Endometrium (tissue), 2 donors: ENCODE measurements at regions not wholly inside any gene's neighbourhood (a gene's known extent, or its start where the extent isn't known, plus 50 kb on each side); places are given as distances from the start of the nearest gene placed in this dataset.

Experiments
- FAIRE-seq: peaks from 2 replicates; lab custom pipeline; 2012; peaks lifted over from hg19 to GRCh38; lab: Jason Lieb, UNC
- donor health status: control.
- donor health status: control.

DNA sequence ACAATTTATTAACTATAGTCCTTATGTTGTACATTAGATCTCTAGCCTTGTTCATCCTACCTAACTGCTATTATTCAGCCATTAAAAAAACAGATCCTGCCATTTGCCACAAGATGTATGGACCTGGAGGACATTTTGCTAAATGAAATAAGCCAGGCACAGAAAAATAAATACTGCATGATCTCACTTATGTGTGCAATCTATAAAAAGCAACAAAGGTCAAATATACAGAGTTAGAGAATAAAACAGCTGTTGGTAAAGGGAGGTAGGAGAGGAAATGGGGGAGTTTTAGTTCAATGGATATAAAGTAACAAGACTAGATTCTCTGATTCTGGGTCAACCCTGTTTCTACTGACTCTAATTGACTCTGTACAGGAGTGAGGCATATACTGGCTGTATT lies 103.3 kb upstream of the FAM9C start:
- no peak for FAIRE-seq

DNA sequence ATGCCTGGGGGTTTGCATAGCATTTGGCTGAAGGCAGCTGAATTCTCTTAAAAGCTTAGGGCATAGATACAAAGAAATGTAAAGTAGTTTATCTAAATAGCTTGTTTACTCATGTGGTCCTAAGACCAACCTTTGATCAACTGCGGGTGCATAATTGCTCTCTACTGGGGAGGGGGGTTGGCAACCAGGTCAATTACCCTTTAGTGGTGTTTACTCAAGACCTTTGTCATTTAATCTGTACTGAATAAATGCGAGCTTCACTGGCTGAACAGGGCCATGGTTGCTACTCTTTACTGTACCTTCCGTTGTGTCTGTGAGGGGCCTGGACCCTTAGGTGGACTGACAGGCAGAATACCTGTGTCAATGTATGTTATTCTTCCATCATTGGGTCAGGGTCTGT lies 102.7 kb upstream of the FAM9C start:
- no peak for FAIRE-seq

DNA sequence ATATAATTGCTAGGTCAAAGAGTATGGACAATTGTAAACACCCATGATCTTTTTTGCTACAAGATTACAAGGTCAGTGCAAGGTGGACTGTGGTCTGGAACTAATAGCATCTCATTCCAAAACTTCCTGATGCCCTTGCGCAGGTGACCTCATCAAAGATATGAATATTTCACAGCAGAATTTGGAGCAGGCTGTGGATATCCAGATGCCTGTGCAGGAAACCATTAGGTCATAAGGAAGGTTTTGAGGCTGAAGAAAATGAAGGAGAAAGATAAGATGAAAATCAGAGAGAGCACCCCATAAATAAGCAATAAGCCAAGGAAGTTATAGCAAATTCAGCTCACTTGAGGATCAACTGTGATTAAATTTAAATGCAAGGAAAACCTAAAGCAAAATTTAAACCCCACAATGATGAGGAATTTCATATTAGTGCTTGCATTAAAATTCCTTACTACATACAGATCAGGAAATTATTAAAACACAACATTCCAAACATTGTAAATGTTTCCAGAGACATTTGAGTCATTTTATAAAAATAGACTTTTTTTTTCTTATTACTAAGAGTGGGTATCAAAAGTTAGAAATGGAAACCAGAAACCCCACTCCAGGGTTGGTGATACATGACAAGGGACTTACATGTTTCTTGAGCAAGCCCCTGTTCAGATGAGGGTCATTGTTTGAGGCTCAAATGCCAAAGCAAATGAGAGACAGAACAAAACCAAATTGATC lies 100.7 kb upstream of the FAM9C start:
- no peak for FAIRE-seq

DNA sequence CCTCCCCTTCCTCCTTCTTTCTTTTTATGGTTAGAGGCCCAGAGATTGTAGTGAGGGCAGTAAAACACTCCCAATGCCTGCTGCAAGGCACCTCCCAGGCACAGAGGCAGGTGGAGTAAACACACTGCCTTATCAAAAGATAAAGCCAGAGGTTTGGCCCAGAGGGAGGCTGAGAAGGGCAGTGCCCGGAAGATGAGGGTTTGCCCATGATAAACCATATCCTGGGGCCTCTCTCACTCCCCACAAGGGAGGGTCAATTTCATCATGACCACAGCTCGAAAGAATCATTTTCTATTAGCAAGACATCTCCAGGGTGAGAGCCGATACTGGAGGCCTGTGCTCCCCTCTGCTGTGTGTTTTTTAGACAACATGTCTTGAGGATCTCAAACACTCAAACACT lies 98.5 kb upstream of the FAM9C start:
- no peak for FAIRE-seq

DNA sequence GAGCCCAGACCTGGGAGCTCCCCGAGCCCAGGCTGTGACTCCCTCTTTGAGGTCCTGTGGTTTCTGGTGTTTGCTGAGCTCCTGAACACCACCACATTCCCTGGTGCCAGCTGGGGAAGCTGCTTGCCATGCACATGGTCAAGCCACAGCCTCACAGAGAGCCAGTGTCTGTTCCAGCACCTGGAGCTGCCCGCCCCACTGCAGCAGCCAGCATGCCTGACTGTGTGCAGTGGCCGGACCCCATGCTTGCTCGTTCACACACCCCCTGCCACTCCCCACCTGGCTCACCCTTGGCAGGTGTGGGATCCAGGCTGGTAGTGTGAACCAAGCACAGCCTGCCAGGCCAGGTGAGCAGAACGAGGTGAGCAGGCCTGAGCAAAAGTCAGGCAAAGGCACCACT lies 95.6 kb upstream of the FAM9C start:
- FAIRE-seq = no peak

DNA sequence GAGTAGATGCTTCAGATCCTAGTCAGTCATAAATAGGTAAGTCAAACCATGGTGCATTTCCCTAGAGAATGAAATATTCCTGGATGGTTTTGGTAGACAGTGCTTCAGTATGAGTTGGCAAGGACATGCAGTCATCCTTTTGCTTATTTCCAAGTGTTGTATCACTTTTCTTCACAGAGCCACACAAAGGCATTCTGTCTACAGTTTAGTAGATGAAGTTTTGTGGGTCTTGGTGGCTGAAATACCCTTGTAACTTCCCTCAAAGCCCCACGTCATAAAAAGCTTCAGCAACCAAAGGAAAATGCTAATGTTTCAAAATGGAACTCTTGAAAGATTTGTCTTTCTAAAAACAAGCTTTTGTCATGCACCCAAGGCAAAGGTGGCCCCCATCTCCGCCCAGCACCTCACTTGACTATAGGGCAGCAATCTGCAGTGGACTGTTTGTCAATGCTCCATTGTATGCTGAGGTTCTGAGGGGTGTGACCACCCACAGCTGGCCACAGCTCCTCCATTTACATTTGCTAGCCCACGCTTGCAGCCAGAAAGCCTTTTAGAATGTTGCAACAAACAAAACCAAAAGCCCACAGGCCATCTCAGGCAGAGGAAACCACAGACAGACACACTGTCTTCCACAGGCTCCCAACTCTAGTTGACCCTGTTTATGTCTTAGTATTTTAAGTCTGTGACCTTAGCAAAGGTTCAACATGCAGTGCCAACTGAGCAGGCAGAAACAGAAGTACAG lies 87.1 kb upstream of the FAM9C start:
- FAIRE-seq = no peak

DNA sequence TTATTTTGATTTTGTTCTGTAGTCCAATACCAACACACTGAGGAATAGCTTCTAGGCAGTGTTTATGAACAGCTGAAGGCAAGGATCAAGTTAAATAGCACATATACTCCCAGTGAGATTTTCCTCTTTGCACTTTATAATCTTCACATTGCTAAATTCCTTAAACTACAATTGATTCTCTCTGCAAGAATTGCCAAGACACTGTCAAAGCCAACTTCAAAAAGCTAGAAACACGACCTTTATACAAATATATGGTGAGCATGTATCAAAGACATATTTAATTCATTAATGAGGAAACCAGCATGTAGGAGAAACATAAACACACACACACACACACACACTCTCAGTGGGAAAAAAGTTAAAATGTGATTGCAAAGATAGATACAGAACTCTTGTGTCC lies 86.4 kb upstream of the FAM9C start:
- FAIRE-seq = no peak

DNA sequence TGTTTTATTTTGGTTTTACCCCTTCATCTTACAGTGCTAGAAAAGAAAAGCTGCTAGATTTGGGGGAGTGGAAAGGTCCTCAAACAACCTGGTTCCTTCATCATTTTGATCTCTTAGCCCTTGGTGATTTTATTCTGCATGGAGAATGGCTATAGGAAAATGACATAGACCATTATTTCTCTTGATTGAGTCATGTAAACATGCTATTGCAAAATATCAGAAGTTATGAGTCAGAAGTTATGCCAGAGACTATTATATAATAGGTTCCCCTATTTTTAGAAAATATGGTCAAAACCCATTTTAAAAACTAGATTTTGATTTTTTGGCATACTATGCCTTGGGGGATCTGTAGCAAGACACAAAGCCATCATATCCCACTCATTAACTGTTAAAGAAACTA lies 83.7 kb upstream of the FAM9C start:
- no peak for FAIRE-seq

DNA sequence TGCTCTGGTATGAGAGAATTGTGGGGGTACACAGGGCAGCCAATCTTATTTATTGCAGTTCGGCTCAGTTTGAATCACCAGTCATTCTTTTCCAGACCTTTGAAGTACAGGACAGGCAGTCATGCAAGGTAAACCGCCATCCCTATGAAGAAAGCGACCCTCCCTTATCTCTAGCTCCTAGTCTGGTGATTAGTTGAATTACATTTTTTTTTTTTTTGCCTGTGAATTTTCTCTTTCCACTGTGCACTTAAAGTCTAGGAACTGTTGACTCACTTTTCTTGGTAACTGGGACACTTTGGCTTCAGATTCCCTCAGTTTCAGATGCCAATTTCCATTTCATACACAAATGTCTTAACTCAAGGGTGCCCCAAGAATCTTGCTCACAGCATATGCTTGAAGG lies 82.4 kb upstream of the FAM9C start:
- no peak for FAIRE-seq

DNA sequence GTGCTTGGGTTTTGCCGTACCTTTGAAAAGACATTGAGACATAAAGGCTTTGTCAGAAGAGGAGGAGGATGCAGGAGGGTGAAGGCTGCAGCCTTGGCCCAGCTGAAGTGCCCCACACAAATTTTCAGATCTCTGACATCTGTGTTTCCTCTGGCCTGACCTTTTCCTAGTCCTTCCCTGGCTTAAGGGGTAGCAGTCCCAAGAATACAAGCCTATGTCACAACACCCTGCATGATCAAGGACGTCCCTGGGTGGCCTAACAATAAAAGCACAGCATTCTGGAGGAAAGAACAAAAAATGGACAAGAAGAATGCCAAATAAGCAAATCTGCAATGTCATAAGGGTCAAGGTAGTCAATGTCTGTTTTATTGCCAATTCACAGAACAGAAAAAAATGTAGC lies 80.8 kb upstream of the FAM9C start:
- FAIRE-seq = no peak

DNA sequence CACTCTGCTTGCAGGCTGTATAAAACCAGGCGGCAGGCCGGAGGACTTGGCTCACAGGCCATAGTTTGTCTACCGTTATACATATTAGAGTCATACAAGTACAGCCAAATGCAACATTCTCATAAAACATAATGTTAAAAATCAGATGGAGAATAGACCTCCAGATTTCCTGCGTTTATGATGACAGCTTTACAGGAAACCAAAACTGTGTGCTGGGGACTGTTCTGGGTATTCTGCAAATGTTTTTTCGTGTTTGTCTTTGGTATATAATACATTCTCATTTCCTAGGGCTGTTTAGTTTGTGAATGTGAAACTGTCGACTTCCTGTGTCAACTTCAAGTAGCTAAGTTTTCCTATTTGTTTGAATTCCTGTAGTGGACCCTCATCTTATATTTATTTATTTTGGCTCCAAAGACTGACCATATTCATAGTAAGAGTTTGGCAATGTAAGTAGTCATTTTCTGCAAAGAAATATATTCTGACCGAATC lies 79.5 kb upstream of the FAM9C start:
- FAIRE-seq = no peak

DNA sequence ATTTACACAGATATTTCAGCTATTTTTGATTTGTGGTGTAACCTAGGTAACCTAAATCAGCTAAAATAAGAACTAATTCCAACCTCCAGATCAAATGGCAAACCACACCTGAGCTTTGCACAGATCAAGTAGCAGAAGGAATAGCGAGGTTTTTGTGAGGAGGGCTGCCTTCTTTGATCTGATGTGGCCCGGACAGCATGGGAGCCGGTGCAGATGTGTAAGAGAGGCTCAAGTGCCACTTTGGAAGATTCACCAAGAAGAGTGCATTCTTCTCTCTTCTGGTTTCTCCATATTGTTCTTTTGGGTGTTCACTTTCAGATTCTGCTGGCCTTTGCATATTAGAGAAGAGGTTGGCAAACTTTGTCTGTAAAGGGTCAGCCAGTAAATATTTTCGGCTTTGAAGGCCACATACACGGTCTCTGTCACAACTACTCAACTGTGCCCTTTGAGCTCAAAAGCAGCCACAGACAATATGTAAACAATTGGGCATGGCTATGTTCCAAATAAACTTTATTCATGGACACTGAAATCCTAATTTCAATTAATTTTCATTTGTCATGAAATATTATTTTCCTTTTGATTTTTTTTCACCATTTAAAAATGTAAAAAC lies 78.9 kb upstream of the FAM9C start:
- no peak for FAIRE-seq

DNA sequence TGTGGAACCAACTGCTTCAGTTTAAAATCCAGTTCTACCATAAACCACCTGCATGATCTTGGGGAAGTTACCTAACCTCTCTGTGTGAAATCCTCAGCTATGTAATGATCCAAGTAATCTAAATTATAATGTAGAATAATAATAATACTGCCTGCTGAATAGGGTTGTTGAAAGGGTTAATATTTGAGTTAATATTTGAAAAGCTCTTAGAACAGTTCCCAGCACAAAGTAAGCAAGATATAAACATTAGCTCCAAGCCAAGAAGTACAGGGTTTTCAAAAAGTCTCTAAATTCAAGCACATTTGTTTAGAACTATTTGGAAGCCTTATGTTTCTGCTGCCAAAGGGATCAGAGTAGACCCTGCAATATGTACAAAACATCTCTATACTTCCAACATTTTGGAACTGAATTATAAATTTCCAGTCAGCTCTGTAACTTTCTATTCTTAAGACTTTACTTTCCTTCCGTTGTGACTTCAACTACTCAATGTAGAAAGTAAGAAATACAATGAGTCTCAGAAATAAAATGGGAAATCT lies 76.7 kb upstream of the FAM9C start:
- FAIRE-seq = no peak

DNA sequence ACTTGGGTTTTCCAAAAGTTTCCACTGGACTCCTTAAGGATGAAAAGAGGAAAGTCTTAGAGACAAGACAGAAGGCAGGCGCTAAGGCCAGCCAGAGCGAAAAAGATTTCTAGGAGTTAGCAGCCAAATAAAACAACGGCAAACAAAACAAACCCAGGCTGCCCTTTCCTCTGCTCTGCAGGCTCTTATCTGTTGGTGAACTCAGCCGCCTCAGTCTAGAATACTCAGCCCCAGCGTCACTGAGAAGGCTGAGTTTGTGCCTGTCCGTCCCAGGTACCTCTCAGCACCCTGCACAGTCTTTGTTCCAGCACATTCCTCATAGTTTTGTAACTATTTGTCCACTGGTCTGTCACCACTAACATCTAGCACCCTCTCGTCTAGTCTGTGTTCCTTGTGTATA lies 75.6 kb upstream of the FAM9C start:
- no peak for FAIRE-seq

DNA sequence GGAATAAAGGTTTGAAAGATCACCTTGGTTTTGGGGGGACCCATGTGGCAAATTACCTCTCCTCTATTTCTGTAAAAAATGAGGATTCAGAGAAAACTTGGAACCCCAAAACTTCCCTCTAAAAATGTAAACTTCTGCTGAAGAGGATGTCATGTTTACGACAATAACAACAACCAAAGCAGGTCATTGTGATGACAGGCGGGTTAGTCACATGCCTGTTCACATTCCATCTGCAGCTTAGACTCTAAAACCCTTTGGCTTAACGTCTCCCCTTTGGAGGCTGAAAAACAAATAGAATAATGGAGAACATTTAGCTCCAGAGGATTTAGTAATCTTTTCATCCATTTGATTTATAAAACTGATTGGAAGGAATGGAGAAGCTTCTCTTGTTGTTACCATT lies 75.0 kb upstream of the FAM9C start:
- FAIRE-seq = no peak

DNA sequence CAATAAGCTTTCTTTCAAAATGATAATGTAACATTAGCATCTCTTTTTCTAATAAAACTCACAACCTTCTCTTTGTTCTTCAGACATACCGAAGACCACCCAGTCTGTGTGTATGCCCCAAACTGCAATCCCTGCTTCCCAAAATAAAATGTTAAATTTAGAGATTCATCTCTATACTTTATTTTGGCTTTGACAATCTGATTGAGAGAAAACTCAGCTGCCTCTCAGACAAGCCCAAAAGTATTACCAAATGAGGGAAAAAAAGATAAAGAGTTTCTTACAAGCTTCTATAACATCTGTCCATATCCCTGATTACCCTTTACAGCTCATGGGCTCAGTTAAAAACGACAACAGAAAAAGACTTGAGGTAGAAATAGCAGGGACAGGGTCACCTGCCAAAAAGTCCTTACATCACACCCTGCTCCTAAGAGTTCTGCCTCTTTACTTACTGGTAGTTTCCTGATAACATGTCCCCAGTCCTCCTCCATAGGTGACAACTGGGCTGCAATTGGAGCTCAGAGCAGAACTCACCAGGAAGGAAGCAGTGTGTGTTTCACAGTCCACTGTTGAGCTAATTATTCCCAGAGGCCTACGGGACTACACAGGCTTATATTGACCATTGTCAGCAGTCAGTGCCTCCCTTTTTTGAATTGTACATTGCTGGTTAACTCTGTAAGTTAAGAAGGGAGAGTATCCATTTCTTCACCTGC lies 70.9 kb upstream of the FAM9C start:
- no peak for FAIRE-seq

DNA sequence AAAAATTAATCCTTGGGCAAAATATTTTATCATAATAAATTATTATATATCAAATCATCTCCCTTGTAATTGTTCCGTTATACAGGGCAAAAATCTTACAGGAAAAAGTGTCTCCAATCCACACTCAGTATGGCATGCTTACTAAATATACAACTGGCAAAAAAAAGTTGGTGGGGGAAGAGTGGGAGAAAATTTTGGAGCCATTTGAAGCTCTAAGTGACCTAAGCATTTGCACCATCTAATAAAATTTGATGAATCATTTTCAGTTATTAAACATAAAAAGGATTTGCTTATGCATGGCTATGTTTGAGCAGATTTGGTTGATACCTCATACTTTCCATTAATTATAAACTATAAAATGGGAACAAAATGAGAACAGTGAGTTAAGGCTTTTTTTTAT lies 68.1 kb upstream of the FAM9C start:
- FAIRE-seq = no peak

DNA sequence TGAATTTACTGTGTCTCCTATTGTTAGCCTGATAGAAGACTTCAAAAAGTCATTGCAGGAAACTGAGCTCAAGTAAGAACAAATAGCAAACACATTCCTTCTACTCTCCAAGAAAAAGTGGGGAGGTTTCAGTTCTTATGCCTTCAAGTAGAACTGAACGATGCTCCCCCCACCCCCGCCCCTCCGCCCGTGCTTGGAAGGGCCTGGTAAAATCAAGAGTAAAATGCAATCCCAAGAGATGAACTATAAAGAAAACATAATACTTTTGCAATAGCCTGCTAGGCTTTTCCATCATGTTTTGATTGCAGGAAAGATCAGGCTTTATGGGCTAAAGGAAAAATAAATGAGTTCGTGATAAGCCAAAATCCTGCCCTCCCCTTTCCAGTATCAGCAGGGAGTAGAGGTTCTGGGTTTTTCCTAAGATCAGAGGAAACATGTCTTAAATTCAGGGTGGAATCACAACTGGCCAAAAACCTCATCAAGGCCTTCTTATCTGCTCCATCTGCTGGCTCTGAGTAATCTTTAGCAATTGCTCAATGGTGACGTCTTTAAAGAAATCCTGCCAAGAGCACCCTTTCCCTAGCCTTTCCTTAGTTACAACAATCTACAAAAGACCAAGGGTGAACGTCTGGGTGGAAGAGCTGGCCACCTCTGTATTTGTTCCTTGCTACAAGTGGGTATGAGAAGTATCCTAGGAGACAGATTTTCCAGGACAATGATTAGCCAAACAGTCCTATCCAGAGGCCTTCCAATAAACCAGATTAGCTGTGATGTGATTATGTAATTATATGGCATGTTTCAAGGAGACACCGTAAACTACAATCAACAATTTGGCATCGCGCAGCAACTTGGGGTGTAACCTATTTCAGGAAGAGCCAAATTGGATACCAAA lies 66.3 kb upstream of the FAM9C start:
- FAIRE-seq = peak; percentile 81

DNA sequence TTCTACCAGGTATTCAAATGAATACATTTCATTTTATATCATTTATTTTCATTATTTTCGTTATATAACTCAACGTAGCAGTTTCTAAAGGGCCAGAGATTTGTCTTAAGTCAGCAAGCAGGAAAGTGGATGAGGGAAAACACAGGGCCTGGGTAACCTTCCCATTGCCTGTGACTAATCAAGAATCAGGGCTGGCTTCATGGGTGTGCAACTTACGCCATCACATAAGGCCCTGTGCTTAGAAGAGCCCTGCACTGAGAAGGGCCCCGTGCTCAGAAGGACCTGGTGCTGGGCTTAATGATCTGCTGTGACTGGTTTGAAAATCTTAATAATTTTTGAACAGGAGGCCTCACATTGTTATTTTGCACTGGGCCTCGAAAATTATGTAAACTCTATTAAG lies 65.4 kb upstream of the FAM9C start:
- FAIRE-seq = no peak

DNA sequence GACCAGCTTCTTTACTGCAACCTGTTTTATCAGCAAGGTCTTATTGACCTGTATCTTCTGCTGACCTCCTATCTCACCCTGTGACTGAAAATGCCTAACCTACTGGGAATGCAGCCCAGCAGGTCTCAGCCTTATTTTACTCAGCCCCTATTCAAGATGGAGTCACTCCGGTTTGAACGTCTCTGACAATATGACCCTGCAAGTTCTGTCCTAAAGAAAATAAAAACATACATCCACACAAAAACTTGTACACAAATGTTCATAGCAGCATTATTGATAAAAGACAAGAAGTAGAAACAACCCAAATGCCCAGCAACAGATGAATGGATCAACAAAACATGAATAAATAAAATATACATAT lies 59.5 kb upstream of the FAM9C start:
- FAIRE-seq = no peak

DNA sequence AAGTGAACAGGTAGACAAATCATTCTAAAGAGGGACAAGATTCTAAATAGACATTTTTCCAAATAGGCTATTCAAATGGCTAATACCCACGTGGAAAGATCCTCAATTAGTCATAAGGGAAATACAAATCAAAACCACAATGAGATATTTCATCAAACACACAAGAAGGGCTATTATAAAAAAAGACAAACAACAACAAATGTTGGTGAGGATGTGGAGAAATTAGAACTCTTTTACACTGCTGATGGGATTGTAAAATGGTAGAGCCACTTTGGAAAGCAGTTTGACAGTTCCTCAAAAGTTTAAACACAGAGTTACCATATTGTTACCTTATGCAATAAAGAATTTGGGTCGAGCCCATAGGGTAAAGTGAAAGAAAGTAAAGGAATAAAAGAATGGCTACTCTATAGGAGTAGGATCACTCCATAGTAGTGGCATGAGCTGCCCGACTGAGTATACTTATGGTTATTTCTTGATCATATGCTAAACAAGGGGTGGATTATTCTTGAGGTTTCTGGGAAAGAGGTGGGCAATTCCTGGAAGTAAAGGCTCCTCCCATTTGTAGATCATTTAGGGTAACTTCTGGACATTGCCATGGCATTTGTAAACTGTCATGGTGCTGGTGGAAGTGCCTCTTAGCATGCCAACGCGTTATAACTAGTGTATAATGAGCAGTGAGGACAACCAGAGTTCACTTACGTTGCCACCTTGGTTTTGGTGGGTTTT lies 58.9 kb upstream of the FAM9C start:
- FAIRE-seq = no peak
